ENCODE measurements at regions not wholly inside any gene's neighbourhood (a gene's known extent, or its start where the extent isn't known, plus 50 kb on each side); places are given as distances from the start of the nearest gene placed in this dataset.

DNA sequence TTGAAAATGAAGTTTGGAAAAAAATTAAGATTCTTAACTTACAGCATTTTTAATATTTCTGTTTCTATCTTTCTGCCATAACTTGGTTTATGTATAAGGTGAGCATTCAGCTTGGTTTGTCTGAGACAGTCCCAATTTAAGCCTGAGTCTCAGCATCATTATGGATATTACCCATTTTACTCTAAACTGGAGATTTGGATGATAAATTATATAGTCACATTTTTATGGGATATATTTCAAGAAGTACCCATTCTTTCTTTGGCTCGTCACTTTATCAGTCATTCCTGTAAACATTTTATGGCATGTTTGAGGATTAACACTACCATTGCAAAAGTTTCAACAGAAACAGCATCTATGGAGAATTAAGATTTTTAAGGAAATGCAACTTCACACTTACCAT lies 1129.0 kb upstream of the PCDH9 start:
- no peak for TF ChIP-seq POLR2A (IDR thresholded peaks at IDR 0.05)
- TF ChIP-seq, protein P1, sequence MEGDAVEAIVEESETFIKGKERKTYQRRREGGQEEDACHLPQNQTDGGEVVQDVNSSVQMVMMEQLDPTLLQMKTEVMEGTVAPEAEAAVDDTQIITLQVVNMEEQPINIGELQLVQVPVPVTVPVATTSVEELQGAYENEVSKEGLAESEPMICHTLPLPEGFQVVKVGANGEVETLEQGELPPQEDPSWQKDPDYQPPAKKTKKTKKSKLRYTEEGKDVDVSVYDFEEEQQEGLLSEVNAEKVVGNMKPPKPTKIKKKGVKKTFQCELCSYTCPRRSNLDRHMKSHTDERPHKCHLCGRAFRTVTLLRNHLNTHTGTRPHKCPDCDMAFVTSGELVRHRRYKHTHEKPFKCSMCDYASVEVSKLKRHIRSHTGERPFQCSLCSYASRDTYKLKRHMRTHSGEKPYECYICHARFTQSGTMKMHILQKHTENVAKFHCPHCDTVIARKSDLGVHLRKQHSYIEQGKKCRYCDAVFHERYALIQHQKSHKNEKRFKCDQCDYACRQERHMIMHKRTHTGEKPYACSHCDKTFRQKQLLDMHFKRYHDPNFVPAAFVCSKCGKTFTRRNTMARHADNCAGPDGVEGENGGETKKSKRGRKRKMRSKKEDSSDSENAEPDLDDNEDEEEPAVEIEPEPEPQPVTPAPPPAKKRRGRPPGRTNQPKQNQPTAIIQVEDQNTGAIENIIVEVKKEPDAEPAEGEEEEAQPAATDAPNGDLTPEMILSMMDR (IDR thresholded peaks at IDR 0.05): no peak

All from lower leg skin (tissue), 3 donors.